SK-N-MC (cell line): ENCODE measurements at regions not wholly inside any gene's neighbourhood (a gene's known extent, or its start where the extent isn't known, plus 50 kb on each side); places are given as distances from the start of the nearest gene placed in this dataset.

Experiments
- EZH2 ChIP-seq: fragments of 200-600 bp; sonication (generic); IDR thresholded peaks from one replicate; pipeline ENCODE4 v1.6.1; 2017; ENCODE audit warnings: antibody characterized with exemption
- POLR2AphosphoS5 ChIP-seq: IDR thresholded peaks from 2 replicates; pipeline ENCODE4 v1.6.1; 2012; ENCODE audit warnings: mild to moderate bottlenecking, low read depth, low read length, borderline replicate concordance

DNA sequence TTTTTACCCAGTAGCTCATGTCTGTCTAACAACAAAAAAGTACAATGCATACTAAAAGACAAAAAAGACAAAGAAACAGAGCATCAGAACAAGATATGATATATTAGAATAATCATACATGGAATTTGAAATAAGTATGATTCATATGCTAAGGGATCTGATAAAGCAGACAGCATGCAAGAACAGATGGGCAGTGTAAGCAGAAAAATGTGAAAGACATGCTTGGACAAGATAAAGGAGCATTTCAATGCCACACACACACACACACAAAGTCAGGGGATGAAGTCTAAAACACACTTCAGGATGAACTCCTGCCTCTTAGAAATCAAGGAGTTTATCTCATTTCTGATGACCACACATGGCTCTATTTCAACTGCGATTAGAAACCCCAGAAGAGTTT, 649.6 kb upstream of the NDST4 start:
- TF ChIP-seq POLR2AphosphoS5: no peak
- TF ChIP-seq EZH2: no peak
